GM21717 (cell line): ENCODE measurements at regions not wholly inside any gene's neighbourhood (a gene's known extent, or its start where the extent isn't known, plus 50 kb on each side); places are given as distances from the start of the nearest gene placed in this dataset.

Experiments used
- ATAC-seq: cut with Tn5 transposase; IDR thresholded peaks from one replicate; pipeline ENCODE4 v1.9.1; 2021; ENCODE audit warnings: mild to moderate bottlenecking, moderate library complexity; ENCODE audit not compliant: unreplicated experiment

- ATAC-seq = no peak
These were observed 127.4 kb upstream of the RPS6KA2 start for GRCh38 chr6:166754218-166755030.

DNA sequence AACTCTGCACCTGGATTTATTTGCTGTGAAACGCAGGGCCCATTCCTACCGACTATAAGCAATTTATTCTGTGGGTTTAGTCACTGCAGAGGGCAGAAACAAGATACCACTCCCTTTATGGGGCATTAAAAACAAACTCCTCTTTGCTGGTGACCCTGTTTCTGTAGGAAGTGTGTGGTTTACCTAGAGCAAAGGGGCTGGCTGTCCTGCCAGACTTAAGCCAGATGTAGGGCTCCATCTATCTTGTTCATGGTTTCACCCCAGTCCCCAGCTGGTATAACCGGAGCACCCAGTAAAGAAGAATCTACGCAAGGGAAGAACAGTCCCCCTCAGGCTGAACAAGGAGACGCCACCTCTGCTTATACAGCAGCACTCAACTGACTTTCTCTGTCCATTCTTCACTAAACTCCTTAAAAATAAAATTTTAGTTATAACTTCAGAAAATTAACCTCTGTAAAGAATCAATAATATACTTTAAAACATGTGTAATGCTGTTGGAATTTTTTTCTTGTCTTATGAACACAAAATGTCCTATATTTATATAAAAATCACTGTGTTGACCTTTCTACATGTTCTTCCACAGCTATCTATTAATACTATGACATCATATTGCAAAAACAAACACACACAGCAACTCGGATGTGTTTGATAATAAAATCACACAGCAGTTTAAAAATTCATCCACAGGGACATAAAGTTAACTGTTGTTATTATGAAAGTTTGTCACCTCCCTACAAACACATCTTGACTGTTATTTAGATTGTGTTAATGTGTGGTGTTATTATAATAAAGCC lies 126.1 kb upstream of the RPS6KA2 start:
- no peak for ATAC-seq

GRCh38 chr6:166752097-166752496 lies 125.0 kb upstream of the RPS6KA2 start:
- peak; percentile 75 for ATAC-seq

- peak; percentile 85 for ATAC-seq
These were observed 124.1 kb upstream of the RPS6KA2 start for GRCh38 chr6:166751051-166751595.

GRCh38 chr6:166750108-166750793 lies 123.2 kb upstream of the RPS6KA2 start:
- ATAC-seq = no peak

GRCh38 chr6:166749666-166750065 lies 122.6 kb upstream of the RPS6KA2 start:
- ATAC-seq = no peak

DNA sequence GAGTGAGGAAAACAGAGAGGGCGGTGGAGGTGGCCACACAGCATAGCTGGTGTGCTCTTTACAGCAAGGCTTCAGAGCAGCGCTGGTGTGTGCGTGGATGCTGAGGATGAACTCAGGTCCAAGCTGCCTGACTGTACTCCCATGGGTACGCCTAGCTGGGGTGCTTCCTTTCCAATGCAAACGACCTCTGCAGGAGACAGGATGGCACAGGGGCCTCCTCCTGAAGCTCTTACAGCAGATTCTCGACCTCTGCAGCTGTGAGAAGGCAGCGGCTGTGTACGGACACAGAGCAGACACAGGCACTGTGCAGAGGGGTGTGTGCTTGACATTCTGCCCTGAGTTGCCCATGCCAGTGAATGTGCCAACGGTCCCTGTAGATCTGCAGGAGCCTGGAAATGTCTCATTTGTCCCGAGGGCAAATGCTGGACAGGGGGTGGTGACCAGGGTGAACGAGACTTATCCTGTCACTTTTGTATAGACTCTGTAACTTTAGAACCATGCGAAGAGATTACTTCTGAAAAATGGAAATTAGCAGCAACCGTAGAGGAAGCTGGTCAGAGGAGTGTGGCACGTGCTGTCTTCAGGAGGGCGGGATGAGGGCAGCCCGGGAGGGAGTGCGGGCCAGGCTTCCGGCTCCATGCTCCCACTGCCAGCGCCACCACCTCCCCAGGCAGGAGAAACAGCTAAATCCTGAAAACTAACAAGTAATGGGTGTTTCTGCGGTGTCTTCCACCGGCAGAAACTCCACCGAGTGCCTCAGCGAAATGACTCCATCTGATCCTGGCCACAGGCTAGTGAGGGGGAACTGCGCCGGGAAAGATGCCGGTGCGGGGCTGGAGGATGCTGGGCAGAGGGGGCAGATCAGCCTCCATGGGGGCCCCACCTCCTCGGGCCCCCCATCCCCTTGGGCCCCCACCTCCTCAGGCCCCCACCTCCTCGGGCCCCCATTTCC lies 120.9 kb upstream of the RPS6KA2 start:
- no peak for ATAC-seq

DNA sequence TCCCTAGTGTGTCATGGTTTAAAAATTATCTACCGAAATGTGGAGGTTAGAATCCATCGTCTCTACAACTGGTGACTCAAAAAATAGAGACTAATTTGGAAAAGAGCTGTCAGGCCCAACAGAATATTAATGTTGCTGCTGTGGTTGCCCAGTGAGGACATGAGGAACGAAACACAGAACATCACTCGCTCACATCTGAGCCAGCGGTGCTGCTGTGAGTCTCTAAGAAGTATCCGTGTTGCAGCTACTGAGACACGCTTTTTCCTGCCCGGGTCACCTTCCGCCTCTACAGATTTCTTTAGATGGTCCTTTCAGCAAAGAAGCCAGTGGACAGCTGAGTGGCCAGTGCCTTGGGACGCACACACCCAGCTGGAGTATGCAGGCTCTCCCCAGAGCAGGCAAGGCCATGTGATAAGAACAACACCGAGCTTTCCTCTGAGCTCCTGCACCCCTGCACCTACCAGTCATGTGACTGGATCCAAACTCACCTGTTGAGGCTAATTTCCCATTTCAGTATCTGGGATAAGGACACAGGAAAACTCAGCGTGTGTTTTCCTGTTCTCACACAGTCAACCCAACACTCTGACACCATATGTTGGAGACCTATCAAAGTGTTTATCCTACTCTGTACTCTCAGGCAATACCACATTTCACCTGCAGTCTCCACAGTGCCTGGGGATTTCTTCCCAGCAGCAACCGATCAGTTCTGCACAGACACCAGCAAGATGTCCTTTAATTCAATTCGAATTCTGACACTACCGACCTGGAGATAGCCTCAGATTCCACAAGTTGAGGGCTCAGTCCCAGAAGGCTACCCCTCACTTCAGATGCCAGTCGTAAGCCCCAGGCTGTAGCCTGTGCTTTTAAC lies 119.0 kb upstream of the RPS6KA2 start:
- ATAC-seq = no peak

DNA sequence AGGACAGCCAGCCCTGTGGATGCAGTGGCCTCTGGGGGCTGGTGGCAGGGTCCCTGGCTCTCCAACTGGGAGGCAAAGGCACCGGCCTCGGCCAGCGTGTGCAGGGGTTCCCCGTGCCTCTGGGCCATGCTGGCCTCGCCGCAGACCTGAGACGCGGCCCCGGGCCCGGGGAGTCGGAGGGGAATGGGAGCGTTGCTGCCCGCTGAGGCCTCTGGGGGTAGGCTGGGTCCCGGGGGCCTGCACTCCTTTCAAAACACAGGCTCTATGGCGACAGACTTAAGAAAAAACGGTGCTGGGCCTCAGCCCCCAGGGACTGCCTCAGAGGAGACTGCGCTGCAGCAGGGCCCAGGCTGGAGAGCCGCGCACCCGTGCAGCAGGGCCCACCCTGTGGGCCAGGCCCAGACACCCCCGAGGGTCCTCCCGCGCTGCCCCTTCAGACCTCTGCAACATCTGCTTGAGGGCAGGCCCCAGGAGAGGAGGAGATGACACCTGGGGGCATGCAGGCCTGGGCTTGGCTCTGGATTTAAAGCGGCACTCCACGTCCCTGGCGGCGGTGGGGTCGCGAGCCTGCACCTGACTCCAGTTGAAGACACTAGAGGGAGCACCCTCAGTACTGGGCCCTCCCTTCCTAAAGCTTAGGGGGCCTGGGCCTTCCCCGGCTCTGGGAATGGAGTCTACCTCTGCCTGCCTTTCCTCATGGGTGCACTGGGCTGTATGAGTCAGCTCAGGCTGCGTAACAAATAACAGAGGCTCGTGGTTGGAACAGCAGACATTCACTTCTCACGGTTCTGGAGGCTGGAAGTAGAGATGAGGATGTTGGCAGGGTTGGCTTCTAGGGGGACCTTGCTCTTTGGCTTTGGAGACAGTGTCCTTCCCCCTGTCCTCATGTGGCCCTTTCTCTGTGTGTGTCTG lies 117.4 kb upstream of the RPS6KA2 start:
- ATAC-seq = no peak

DNA sequence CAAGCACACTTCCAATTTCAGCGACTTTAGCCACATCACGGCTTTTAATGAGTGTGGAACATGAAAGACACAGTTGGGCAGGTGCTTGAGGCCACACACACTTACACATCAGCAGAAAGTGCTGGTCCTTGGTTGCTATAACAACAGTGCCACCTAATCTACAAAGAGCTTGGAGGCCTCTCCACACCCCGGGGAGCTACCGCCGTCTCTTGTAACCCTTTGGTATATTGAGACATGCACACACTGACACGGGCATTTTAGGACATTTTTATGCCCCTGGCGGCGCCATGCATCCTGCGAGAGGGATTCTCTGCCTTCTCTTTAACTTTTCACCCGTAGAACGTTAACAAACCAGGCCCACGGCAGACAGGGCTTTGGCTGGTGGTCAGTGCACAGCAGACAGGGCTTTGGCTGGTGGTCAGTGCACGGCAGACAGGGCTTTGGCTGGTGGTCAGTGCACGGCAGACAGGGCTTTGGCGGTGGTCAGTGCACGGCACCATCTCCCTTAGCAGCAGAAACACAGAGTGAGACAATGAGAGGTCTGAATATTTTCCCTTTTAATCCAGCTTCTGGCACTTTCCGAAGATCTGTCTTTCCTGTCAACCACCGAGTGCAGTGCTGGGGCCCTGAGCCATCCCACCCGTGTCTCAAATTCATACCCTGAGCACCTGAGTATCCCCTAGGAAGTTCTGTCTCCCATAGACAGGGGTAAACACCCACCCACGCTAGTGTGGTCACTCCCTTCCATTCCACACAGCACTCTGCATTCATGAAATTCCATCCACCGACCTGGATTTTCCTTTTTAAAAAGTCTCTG lies 116.6 kb upstream of the RPS6KA2 start:
- ATAC-seq = no peak

DNA sequence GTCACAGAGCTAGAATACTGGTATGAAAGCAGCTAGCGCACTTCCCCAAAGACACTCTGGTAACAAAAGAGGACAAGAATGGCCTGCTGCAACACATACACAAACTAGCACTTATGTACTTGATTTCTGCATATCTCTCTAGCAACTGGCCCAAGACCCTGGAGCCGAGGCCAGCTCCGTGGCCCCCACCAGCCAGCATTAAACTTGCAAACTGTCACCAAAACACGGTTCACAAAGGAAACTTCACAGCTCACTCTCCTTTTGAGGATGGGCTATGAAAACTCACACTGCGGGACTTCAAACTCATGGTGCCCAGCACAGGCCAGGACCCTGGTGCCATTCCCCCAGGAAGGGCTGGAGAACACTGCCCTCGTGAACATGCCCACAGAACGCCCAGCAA lies 115.9 kb upstream of the RPS6KA2 start:
- ATAC-seq = no peak

- no peak for ATAC-seq
These were observed 112.9 kb upstream of the RPS6KA2 start for GRCh38 chr6:166739976-166740318.

DNA sequence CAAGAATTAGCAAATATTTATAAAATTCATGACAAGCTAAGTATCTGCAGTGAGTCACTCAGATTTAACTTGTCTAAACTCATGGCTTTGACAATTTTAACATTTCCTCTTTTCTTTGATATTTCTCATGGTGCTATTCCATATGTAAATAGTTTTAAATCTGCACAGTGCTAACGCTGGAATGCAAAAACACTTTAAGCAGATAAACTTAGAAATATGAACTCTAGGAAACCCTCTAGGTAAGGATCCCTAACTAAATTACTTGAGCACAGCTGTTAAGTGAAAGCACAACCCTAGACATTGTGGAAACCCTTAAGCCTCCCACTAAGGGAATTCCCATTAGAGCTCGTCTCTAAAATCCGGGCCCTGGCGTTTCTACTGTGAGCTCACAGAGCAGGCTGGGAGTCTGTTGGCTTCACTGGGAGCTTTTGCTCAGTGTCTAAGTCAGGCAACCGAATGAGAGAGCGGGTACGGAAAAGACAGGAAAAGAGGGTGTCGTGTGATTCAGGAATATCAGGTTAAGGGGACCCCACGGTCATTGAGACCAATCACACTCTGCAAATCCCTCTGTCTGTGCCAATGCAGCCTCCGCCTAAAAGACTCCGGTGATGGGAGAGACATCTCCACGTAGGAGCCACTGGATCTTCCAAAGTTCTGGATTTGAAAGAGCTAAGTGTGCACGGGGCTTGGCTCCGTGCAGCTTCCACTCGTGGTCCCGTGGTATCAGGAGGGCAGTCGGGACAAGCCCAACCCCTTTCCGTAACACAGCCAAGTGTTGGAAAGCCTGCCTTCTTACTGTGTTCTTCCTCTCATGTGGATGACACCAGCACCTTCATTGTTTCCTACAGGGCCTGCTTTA lies 112.3 kb upstream of the RPS6KA2 start:
- ATAC-seq = no peak

GRCh38 chr6:166738386-166739116 lies 111.5 kb upstream of the RPS6KA2 start:
- no peak for ATAC-seq

GRCh38 chr6:166737261-166737660 lies 110.2 kb upstream of the RPS6KA2 start:
- ATAC-seq = no peak

DNA sequence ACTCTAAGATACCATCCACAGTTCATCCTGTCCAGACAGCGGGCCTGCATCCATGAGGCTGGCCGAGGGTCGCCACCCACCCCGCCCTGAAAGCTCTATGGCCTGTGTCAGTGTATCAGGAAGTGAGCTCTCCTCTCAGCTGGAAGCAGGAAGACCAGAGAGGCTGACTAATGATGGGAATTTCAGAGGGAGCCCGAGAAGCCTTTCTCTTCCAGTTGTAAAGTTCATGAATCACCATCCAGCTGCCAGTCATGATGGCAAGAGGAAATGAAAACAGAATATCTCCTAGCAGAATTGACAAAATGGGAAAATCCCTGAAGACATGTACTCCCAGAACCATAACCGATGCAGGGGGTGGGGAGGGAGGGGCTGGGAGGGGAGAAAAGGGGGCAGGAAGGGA lies 109.6 kb upstream of the RPS6KA2 start:
- ATAC-seq = no peak
